ENCODE measurements at regions not wholly inside any gene's neighbourhood (a gene's known extent, or its start where the extent isn't known, plus 50 kb on each side); places are given as distances from the start of the nearest gene placed in this dataset.

DNA sequence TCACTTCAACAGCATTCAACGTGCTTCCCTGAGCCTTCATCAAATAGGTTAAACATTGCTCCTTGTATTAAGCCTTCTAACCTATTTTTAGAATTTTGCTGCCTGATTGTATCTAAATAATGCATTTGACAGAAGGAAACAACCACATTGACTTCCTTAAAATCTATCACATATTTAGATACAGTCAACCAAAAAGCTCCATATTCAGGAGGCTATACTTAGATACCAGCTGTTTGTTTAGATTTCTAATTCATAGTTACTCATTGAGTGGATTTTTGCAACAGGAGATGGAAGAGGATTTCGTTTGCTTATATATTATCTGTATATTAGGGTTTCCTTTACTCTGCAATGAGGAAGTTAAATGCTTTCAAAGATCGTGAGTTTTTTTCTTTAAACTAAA, 241.1 kb upstream of the PPP1R2C start:
- H3K27me3 Mint-ChIP-seq (ENCODE audit: insufficient read depth): no peaks in the 10 kb centered on the region
- H3K27ac Mint-ChIP-seq: no peak overlapping the region
- peaks cover 19% of the 10 kb centered on the region; the same call in 1 of the 2 replicates for H3K9me3 Mint-ChIP-seq
- no peak for DNase-seq
- no peak overlapping the region for H3K4me3 Mint-ChIP-seq
- TF ChIP-seq, protein P1, sequence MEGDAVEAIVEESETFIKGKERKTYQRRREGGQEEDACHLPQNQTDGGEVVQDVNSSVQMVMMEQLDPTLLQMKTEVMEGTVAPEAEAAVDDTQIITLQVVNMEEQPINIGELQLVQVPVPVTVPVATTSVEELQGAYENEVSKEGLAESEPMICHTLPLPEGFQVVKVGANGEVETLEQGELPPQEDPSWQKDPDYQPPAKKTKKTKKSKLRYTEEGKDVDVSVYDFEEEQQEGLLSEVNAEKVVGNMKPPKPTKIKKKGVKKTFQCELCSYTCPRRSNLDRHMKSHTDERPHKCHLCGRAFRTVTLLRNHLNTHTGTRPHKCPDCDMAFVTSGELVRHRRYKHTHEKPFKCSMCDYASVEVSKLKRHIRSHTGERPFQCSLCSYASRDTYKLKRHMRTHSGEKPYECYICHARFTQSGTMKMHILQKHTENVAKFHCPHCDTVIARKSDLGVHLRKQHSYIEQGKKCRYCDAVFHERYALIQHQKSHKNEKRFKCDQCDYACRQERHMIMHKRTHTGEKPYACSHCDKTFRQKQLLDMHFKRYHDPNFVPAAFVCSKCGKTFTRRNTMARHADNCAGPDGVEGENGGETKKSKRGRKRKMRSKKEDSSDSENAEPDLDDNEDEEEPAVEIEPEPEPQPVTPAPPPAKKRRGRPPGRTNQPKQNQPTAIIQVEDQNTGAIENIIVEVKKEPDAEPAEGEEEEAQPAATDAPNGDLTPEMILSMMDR (IDR thresholded peaks at IDR 0.05): no peak
- no peaks in the 10 kb centered on the region for H3K4me1 Mint-ChIP-seq (ENCODE audit: low read depth)
- no peaks in the 10 kb centered on the region for H3K36me3 Mint-ChIP-seq (ENCODE audit: low read depth)

DNA sequence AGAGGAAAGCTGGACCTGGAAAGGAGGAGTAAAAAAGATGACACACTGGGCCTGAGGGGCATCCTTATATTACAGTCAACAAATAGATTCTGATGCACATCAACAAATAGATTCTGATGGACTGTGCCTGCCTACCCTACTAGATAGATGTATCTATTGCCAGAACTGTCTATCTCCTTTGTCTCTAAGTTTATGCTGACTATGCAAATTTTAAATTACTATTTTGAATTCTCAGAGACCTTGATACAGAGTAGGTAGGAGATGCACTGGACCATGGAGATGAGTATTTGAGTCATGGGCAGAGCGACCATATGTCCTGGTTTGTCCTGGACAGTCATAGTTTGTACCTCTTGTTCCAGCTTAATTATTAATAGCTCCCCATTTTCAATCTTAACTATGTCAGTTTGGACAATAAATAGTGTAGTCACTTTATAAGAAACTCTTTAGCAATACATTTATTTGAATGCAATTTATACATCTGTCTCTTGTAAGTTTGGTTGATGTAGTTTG, 247.9 kb upstream of the PPP1R2C start:
- Mint-ChIP-seq H3K4me3 (no peak overlapping the region), H3K27ac (no peak overlapping the region), H3K4me1 (ENCODE audit: low read depth) (no peaks in the 10 kb centered on the region), H3K36me3 (ENCODE audit: low read depth) (no peaks in the 10 kb centered on the region), H3K9me3 (peaks cover 15% of the 10 kb centered on the region; the same call in 1 of the 2 replicates), H3K27me3 (ENCODE audit: insufficient read depth) (no peaks in the 10 kb centered on the region; the same call in 1 of the 2 replicates)
- TF ChIP-seq, protein P1 (IDR thresholded peaks at IDR 0.05): no peak
- no peak for DNase-seq

DNA sequence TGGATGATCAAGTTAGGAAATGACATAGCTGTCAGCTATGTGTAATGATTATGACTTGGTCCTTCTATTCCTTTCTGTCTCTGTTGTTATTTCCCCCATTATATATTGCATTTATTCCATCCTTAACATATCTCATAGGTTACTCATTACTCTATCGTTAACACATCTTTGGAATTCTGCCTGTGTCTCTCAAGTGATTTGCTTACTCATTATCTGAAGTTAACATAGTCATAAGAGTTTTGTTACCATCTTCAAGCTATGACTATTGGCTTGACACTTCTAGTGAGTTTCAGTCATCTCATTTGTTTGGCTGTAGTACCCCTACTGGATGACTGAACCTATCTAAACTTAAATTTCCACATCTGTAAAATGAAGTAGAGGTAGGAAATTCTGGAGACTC, 286.1 kb upstream of the PPP1R2C start:
- Mint-ChIP-seq H3K27me3 (ENCODE audit: insufficient read depth) (no peaks in the 10 kb centered on the region), H3K4me1 (ENCODE audit: low read depth) (no peaks in the 10 kb centered on the region), H3K9me3 (peaks cover 3% of the 10 kb centered on the region; the same call in 1 of the 2 replicates), H3K36me3 (ENCODE audit: low read depth) (no peaks in the 10 kb centered on the region), H3K4me3 (no peak overlapping the region), H3K27ac (no peak overlapping the region)
- DNase-seq: no peak
- TF ChIP-seq, protein P1 (IDR thresholded peaks at IDR 0.05): no peak

- no peaks in the 10 kb centered on the region for H3K27me3 Mint-ChIP-seq (ENCODE audit: insufficient read depth)
- peaks cover 5% of the 10 kb centered on the region; the same call in 1 of the 2 replicates for H3K9me3 Mint-ChIP-seq
- H3K4me3 Mint-ChIP-seq: no peak overlapping the region
- H3K36me3 Mint-ChIP-seq (ENCODE audit: low read depth): no peaks in the 10 kb centered on the region
- no peaks in the 10 kb centered on the region for H3K4me1 Mint-ChIP-seq (ENCODE audit: low read depth)
- TF ChIP-seq, protein P1 (IDR thresholded peaks at IDR 0.05): no peak
- no peak for DNase-seq
- no peak overlapping the region for H3K27ac Mint-ChIP-seq
These were observed 288.0 kb upstream of the PPP1R2C start for GRCh38 chrX:43065978-43066377.

DNA sequence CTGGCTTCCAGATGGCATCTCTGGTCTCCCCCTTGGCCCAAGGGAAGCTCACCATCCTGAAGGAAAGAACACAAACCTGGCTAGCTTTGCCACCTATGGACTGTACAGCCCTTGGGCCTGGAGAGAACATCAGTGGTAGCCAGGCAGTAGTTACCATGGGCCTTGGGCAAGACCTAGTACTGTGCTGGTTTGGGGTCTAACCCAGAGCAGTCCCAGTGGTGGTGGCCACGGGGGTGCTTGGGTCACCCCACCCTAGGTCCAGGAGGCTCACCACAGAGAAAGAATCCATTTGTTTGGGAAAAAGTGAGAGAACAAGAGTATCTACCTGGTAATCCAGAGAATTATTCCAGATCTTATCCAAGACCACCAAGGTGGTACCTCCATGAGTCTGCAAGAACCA, 290.7 kb upstream of the PPP1R2C start:
- Mint-ChIP-seq H3K4me1 (ENCODE audit: low read depth) (no peaks in the 10 kb centered on the region), H3K9me3 (peaks cover 5% of the 10 kb centered on the region; the same call in 1 of the 2 replicates), H3K4me3 (no peak overlapping the region), H3K27ac (no peak overlapping the region), H3K27me3 (ENCODE audit: insufficient read depth) (no peaks in the 10 kb centered on the region), H3K36me3 (ENCODE audit: low read depth) (no peaks in the 10 kb centered on the region)
- no peak for DNase-seq
- TF ChIP-seq, protein P1 (IDR thresholded peaks at IDR 0.05): no peak

DNA sequence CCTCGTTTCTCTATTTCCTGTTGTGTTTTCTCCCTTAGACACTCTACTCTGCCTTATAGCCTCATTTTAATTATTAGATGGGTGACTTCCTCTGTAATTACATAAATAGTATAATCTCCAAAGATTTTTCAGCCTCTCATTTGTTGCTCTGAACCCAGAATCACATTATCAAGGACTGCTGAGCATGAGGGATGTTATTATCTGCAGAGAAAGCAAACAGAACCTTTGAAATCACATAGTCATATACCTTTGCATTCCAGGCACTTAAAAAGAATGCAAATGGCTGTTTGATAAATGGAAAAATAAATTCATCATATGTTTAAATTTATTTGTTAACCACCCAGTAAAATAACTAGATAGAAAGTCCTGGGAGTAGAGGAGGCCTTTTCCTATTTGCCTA, 305.1 kb upstream of the PPP1R2C start:
- Mint-ChIP-seq H3K27ac (no peak overlapping the region), H3K27me3 (ENCODE audit: insufficient read depth) (no peaks in the 10 kb centered on the region), H3K9me3 (no peaks in the 10 kb centered on the region), H3K36me3 (ENCODE audit: low read depth) (no peaks in the 10 kb centered on the region), H3K4me3 (no peak overlapping the region), H3K4me1 (ENCODE audit: low read depth) (no peaks in the 10 kb centered on the region)
- TF ChIP-seq, protein P1 (IDR thresholded peaks at IDR 0.05): no peak
- no peak for DNase-seq

Measured in HFFc6 (cell line).